CD4-positive, alpha-beta T cell treated with Interleukin-12 subunit alpha and Interleukin-12 subunit beta, for 1 hour (primary cell): ENCODE measurements at regions not wholly inside any gene's neighbourhood (a gene's known extent, or its start where the extent isn't known, plus 50 kb on each side); places are given as distances from the start of the nearest gene placed in this dataset.
"Not testable (repeated sequence)": the region's sequence is repeated elsewhere in the genome, so short reads cannot be mapped to it uniquely, and the experiment has no call there.

ENCODE experiments used
- DNase-seq: peaks from one replicate; pipeline ENCODE4 v3.0.0-alpha.2; 2020

DNA sequence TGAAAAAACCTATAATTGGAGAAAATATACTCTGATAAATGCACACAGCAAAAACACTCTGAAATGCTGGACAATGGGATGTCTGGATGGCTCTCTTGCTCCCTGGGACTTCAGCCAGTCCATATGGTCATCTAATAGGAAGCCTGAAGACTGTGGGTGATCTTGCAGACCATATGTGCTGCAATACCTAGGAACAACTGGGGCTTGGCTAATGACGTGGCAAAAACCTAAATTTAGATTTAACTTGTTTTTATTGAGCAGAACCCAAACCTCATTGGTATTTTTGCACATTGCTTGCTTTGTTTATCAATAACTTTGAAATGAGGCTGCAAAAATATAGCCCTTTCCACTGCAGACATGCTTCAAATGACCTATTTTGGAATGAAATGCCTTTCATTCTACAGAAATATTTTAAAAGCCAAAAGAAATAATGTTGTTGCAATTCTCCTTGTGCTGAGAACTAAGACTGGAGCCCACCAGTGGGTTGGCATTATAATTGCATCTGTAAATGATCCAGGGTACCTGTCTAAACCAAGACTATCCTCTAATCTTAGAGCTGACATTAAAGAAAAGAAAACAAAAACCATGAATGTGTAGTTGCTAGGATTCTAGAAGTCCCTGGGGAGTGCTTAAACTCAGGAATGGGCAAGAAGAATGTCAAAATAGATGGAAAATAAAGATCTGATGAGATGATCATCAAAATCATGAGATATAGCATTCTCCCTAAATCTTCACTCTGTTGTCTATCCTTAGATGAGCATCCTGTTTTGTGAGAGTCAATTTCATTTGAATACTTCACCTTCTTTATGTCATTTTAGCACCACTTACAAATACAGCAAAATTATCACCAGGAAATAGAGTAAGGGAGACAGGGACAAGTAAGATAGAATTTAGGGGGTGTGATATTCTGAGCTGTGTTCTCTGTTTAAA, 152.1 kb upstream of the RIMS1 start:
- no peak for DNase-seq

DNA sequence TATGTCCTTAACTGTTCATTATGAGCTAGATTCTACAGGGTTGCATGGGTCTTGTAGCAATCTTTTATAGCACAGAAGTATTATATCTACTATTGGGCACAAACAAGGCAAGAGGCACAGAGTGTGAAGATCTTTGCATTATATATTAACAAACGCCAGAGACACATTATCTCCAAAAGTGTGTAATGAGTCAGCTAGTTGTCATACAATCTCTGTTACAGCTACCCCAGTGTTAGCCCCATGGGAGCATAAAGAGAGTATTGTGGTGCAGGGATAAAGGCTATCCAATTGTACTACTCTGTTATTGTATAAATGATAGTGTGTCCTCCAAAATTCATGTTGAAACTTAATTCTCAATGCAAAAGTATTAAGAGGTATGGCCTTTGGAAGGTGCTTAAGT, 148.4 kb upstream of the RIMS1 start:
- no peak for DNase-seq

DNA sequence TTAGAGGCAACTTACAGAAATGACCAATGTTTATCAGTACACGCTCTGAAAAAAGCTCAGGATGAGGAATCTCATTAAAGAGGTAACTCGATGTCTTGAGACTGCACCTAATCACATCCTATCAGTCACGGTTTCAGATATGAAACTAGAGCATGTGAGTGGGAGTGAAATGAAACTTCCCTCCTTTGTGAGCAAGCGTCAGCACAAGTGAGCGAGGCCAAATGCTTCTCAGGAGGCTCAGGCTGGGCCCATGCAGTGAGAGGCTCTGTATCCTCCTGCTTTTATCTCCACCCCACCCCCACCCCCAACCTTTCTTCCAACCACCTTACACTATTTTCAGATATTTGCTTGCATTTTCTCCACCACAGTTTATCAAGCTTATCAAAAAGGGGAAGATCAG, 140.8 kb upstream of the RIMS1 start:
- no peak for DNase-seq

DNA sequence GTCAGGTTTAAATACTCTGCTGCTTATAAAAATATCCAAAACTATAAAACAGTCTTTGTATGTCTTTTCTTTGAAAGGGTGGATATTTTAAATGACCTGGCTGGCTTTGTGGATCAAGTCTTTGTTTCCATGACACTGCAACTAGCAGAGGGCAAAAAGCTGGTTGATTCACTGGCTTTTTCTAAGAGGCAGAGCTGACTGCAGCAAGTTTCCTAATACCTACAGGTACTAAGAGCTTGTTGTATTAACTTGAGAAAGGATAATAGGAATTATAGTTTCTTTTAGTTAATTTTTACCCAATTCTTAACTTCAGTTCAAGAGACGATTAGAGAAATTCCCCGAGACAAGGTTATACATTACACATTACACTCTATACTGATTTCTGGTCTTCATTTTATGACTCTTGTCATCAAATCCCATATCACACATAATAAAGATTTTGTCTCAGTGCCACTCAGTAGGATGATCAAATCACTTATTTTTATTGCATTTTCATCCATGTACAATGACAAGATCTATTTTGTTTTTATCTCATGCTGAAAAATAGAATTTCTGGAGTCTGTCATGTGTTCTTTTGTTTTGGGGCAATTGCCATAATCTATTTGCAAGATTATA, 120.1 kb upstream of the RIMS1 start:
- no peak for DNase-seq

DNA sequence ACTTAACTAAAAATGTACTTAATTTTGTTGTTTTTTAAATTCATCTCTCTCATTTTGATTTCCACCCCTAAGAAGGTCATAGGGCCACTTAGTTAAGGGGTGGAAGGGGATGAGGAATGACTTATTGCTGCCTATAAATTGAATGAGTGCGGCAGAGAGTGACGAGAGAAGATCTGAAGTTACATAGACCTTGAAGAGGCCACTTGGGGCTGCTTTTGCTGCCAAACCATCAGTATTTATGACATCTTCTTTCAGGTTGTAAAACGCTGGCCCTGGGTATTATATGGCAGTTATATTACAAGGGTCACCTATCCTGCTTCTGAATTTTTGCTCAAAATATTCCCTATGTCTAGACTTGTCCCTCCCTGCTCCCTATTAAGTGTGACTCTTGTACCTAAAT, 119.6 kb upstream of the RIMS1 start:
- DNase-seq, result no peak

DNA sequence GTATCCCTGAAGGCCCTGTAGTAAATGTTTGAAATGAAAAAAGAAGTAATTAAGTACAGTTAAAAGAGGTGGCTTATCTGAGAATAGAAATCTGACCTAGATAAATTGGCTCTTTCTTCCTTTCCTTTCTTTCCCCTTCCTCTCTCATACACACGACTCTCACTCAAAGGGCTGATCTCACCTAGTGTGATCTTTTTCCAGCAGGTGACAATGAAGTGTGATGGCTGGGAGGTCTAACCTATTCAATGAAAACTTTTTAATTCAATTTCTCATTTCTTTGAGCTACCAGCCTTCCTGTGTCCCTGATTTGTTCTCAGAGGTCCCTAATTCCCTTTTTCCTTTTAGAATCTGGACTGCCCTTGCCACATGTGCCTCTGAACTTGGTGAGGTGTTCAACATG, 118.0 kb upstream of the RIMS1 start:
- DNase-seq, result no peak

DNA sequence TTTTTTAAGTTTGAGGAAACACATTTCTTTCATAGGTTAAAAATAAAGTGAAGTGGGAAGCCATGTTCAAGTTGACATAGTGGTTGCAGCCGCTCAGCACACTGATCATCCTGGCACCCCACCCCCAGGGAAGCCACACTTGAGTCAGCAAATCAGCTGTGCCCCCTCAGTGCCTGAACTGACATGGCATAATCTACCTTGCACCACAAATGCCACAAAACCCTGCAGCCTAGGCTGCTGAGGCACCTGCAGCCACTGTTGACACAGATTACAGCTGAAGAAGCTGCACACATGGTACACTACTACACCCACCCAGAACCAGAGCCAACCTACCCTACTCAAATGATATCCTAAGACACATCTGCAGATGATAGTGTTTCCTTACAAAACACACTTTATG, 77.5 kb upstream of the RIMS1 start:
- DNase-seq, result no peak

DNA sequence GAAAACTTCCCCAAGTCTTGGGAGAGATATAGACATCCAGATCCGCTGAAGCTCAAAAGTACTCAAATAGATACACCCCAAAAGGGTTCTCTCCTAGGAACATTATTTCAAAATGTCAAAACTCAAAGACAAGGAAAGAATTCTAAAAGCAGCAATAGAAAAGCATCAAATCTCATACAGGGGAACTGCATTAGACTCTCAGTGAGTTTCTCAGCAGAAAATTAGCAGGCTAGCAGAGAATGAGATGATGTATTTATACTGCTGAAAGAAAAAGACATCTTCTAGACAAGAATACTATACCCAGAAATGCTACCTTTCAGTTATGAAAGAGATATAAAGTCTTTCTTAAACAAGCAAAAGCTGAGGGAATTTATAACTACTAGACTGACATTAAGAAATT, 75.5 kb upstream of the RIMS1 start:
- no peak for DNase-seq

DNA sequence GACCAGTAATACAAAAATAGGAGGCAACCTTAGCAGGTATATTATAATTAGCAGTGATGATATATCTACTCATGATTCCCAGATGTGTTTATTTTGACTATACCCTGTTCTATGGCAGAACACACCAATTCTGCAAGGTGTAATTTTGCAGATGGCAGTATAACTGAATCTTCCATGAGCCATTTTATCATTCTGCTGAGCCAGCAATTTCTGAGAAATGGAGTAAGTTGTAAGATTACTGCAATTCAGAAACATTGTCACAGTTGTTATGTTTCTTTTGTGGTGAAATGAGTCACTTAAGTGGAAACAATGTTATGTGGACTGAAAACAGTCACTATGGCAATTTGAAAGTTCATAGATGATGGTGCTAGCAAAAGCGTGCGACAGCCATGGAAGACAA, 63.7 kb upstream of the RIMS1 start:
- no peak for DNase-seq

DNA sequence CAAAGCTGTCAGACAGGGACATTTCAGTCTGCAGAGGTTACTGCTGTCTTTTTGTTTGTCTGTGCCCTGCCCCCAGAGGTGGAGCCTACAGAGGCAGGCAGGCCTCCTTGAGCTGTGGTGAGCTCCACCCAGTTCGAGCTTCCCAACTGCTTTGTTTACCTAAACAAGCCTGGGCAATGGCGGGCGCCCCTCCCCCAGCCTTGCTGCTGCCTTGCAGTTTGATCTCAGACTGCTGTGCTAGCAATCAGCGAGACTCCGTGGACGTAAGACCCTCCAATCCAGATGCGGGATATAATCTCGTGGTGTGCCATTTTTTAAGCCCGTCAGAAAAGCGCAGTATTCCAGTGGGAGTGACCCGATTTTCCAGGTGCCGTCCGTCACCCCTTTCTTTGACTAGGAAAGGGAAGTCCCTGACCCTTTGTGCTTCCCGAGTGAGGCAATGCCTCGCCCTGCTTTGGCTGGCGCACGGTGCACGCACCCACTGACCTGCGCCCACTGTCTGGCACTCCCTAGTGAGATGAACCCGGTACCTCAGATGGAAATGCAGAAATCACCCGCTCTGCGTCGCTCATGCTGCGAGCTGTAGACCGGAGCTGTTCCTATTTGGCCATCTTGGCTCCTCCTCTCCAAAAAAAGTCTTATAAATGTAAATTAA, 54.1 kb upstream of the RIMS1 start:
- DNase-seq, result not testable (repeated sequence)
